ENCODE measurements at regions not wholly inside any gene's neighbourhood (a gene's known extent, or its start where the extent isn't known, plus 50 kb on each side); places are given as distances from the start of the nearest gene placed in this dataset.

- TF ChIP-seq EZH2 (IDR thresholded peaks at IDR 0.05; ENCODE audit: borderline replicate concordance) = no peak
- TF ChIP-seq, protein P1, sequence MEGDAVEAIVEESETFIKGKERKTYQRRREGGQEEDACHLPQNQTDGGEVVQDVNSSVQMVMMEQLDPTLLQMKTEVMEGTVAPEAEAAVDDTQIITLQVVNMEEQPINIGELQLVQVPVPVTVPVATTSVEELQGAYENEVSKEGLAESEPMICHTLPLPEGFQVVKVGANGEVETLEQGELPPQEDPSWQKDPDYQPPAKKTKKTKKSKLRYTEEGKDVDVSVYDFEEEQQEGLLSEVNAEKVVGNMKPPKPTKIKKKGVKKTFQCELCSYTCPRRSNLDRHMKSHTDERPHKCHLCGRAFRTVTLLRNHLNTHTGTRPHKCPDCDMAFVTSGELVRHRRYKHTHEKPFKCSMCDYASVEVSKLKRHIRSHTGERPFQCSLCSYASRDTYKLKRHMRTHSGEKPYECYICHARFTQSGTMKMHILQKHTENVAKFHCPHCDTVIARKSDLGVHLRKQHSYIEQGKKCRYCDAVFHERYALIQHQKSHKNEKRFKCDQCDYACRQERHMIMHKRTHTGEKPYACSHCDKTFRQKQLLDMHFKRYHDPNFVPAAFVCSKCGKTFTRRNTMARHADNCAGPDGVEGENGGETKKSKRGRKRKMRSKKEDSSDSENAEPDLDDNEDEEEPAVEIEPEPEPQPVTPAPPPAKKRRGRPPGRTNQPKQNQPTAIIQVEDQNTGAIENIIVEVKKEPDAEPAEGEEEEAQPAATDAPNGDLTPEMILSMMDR (IDR thresholded peaks at IDR 0.05; ENCODE audit: poor library complexity) = no peak
These were observed 500.7 kb downstream of the CCSER2 start for GRCh38 chr10:84829131-84829530.
